Stimulated activated CD4-positive, alpha-beta T cell treated with anti-CD3 and anti-CD28 coated beads, Interleukin-15, amount 100 ng/mL, for 24 hours (primary cell): ENCODE measurements at regions not wholly inside any gene's neighbourhood (a gene's known extent, or its start where the extent isn't known, plus 50 kb on each side); places are given as distances from the start of the nearest gene placed in this dataset.
A peak's percentile ranks its signal among the peaks of the same experiment; 100 is the strongest.

Source experiments
- DNase-seq: peaks from one replicate; pipeline ENCODE4 v3.0.0-alpha.2; 2020

GRCh38 chr2:198483051-198483450 is 678.7 kb downstream of the PLCL1 start:
- no peak for DNase-seq

GRCh38 chr2:198479065-198479464 is 674.7 kb downstream of the PLCL1 start:
- no peak for DNase-seq

- DNase-seq: no peak
Measured at GRCh38 chr2:198478361-198478760, 674.0 kb downstream of the PLCL1 start.

GRCh38 chr2:198476007-198476406 is 671.6 kb downstream of the PLCL1 start:
- DNase-seq: no peak

GRCh38 chr2:198471291-198471690 is 666.9 kb downstream of the PLCL1 start:
- no peak for DNase-seq

GRCh38 chr2:198468136-198468535 is 663.7 kb downstream of the PLCL1 start:
- DNase-seq: no peak

- no peak for DNase-seq
Measured at GRCh38 chr2:198465970-198466369, 661.6 kb downstream of the PLCL1 start.

- DNase-seq: no peak
Measured at GRCh38 chr2:198456418-198456817, 652.0 kb downstream of the PLCL1 start.

GRCh38 chr2:198453866-198454265 is 649.5 kb downstream of the PLCL1 start:
- no peak for DNase-seq

- DNase-seq: no peak
Measured at GRCh38 chr2:198452327-198452726, 647.9 kb downstream of the PLCL1 start.

GRCh38 chr2:198448789-198449188 is 644.4 kb downstream of the PLCL1 start:
- no peak for DNase-seq

GRCh38 chr2:198444800-198445287 is 640.5 kb downstream of the PLCL1 start:
- no peak for DNase-seq

- DNase-seq: no peak
Measured at GRCh38 chr2:198441901-198442300, 637.5 kb downstream of the PLCL1 start.

- DNase-seq: peak; percentile 5
Measured at GRCh38 chr2:198441246-198441645, 636.9 kb downstream of the PLCL1 start.

- no peak for DNase-seq
Measured at GRCh38 chr2:198440833-198441232, 636.4 kb downstream of the PLCL1 start.

- no peak for DNase-seq
Measured at GRCh38 chr2:198438331-198438730, 633.9 kb downstream of the PLCL1 start.

- DNase-seq: no peak
Measured at GRCh38 chr2:198424112-198424511, 619.7 kb downstream of the PLCL1 start.

GRCh38 chr2:198417836-198418235 is 613.4 kb downstream of the PLCL1 start:
- no peak for DNase-seq

GRCh38 chr2:198414976-198415375 is 610.6 kb downstream of the PLCL1 start:
- DNase-seq: no peak

- no peak for DNase-seq
Measured at GRCh38 chr2:198411936-198412335, 607.5 kb downstream of the PLCL1 start.

GRCh38 chr2:198408171-198408570 is 603.8 kb downstream of the PLCL1 start:
- DNase-seq: no peak

- DNase-seq: no peak
Measured at GRCh38 chr2:198405311-198405710, 600.9 kb downstream of the PLCL1 start.

- no peak for DNase-seq
Measured at GRCh38 chr2:198401644-198402043, 597.3 kb downstream of the PLCL1 start.

- no peak for DNase-seq
Measured at GRCh38 chr2:198400999-198401398, 596.6 kb downstream of the PLCL1 start.

GRCh38 chr2:198394208-198394607 is 589.8 kb downstream of the PLCL1 start:
- no peak for DNase-seq

GRCh38 chr2:198390670-198391069 is 586.3 kb downstream of the PLCL1 start:
- DNase-seq: no peak
